Activated T-helper 1 cell treated with Interleukin-2 at 50 U/mL for 16 hours (primary cell): ENCODE measurements at regions not wholly inside any gene's neighbourhood (a gene's known extent, or its start where the extent isn't known, plus 50 kb on each side); places are given as distances from the start of the nearest gene placed in this dataset.
"Not testable (repeated sequence)": the region's sequence is repeated elsewhere in the genome, so short reads cannot be mapped to it uniquely, and the experiment has no call there.

Source experiments
- DNase-seq: peaks from one replicate; pipeline ENCODE4 v3.0.0-alpha.2; 2020; ENCODE audit warnings: low read depth

- no peak for DNase-seq
Measured at GRCh38 chr2:17133052-17133671, 385.1 kb downstream of the RAD51AP2 start.

DNA sequence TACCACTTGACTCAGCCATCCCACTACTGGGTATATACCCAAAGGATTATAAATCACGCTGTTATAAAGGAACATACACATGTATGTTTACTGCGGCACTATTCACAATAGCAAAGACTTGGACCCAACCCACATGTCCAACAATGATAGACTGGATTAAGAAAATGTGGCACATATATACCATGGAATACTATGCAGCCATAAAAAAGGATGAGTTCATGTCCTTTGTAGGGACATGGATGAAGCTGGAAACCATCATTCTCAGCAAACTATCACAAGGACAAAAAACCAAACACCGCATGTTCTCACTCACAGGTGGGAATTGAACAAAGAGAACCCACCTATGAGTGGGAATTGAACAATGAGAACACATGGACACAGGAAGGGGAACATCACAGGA, 387.6 kb downstream of the RAD51AP2 start:
- DNase-seq: not testable (repeated sequence)

DNA sequence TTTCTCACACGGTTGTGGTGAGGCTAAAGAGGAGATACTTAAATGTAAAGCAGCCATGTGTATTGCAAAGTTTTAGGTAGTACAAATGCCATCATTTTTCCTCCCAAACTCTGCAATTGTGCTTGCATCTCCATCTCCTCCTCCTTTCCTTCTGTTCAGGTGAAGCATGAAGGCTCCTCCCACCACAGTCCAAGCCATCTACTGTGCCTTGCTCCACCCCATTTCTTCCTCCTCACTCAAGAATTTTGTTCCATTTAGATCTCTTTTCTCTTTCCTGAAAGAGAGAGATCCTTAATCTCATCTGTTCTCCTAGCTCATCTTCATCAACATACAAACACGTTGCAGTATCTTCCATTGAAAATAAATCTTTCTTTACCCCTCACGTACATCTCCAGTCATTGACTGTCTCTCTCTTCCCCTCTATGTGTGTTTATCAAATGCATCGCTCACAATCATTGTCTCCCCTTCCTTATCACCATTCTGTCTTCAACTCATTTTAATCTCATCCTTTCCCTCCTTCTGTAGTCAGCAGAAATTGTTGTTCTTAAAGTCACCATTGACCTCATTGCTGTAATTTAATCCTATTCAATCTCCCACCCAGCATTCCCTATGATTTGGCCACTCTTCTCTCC, 392.1 kb downstream of the RAD51AP2 start:
- DNase-seq: no peak

DNA sequence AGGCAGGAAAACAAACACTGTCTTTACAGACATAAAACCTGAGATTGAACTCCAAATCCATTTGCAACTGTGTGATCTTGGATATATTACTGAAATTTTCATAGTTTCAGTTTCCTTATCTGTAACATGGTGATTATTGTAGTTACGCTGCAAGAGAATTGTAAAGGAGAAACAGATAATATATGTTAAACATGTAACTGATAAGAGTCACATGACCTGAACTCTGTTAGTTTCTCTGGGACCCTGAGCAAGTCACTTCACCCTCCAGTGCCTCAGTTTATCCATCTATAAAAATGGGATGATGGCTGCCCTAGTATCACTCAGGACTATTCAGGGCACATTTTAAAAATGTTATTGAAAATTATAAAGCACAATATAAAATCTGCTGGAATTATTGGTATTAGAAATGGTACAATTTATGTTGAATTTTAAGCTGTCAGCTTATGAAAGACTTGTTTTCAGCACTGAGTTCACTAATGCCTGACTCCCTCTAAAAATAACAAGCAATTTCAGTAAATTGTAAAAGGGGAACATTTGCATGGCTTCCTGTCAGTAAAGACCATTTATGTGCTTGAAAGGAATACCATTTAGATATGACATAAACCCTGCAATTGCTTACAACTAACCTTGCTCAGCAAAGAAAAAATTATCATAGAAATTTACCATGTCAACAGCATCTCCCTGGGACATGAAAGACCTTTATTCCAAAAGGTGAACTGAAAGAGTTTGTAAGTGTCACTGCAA, 393.5 kb downstream of the RAD51AP2 start:
- no peak for DNase-seq

DNA sequence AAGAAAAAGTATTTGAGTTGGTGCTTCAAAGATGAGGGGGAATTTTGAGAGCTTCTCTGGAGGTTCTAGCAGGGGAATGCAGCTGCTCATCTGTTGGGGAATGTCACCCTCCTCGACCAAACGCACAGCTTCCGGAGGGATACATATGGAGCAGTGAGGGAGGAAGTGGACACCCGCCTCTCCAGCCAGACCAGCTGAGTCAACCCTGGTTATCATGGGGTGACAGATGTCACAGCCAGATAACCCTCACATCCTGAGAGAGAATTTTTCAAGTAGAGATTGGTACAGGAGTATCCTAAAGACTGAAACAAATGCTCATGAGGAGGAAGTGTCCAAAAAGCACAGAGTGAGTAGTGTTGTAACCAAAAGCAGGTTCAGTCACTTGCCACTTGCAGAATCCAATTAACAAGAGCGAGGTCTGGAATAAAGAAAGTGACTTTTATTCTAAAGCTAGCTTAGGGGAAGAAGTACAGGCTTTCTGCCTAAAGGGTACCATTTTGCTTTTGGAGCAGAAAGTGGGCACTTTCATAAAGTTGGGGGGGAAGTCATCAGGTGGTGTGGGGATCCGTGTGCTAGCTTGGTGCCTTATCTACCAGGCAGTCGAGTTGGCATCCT, 395.2 kb downstream of the RAD51AP2 start:
- no peak for DNase-seq

DNA sequence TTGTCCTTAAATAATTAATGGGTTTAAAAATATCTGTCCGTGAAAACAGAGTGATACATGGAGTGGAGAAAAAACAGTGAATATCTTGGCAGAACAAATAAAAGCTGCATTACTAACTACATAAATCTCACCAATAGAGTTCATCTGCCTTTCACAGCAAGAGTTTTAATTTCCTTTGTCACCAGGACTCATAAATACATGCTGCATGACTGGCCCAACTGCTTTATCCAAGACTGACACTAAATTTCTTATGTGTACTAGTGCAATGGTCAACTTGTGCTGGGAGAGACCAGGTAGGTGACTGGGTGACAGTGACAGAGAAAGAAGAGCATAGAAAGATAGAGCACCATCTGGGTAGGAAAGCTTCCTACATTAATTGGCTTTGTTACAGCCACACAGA, 402.8 kb downstream of the RAD51AP2 start:
- no peak for DNase-seq

- no peak for DNase-seq
Measured at GRCh38 chr2:17115042-17115441, 403.2 kb downstream of the RAD51AP2 start.

DNA sequence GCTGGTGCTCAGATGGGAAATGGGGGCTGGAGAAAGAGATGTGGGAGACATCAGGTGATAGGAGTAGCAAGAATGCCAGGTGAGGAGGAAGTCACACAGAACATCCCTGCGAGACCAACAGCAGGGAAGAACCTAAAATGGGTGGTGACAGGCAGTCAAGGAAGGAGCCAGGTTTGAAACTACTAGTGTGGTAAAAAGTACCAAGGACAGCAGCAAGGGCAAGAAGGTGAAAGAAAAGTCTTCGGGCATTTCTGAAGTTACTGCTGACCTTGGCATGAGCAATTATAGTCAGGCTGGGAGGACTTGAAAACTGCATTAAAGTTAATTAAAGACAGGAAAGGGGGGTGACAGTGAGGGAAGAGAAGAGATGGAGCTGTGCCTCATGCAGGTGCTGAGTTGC, 410.4 kb downstream of the RAD51AP2 start:
- no peak for DNase-seq

DNA sequence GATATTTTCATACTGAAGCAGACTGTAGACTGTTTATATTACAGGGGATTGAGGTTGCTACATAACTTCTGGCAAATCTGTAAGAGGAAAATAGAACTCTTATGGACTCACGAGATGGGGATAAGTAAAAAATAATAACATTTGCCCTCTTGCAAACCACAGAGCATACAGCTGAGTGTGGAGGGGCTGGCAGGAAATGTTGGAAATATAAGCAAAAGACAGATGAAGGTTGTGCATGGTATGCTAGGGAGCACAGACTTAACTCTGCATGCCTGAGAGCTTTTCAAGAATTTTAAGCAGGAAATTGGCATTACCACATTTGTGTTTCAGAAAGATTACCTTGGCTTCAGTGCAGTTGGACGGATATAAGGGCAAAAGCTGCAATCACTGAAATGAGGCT, 411.1 kb downstream of the RAD51AP2 start:
- no peak for DNase-seq

DNA sequence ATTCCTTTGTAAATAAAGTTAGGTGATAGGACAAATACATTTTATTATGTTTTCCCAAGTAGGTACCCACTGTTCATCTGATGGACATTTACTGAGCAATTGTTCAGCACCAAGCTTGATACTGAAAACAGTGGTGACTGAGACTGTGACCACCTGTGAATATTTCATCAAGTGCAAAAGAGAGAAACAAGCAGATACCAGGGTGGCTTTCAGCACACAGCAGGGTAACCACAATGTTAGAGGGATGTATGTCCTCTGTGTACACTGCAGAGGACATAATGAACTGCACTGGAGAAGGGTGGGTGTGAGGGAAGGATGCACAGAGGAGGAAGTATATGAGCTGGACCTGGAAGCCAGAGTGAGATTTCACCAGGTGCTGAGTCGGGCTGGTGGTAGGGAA, 411.8 kb downstream of the RAD51AP2 start:
- DNase-seq: no peak

- no peak for DNase-seq
Measured at GRCh38 chr2:17104454-17104853, 413.8 kb downstream of the RAD51AP2 start.

- no peak for DNase-seq
Measured at GRCh38 chr2:17101596-17101995, 416.6 kb downstream of the RAD51AP2 start.

DNA sequence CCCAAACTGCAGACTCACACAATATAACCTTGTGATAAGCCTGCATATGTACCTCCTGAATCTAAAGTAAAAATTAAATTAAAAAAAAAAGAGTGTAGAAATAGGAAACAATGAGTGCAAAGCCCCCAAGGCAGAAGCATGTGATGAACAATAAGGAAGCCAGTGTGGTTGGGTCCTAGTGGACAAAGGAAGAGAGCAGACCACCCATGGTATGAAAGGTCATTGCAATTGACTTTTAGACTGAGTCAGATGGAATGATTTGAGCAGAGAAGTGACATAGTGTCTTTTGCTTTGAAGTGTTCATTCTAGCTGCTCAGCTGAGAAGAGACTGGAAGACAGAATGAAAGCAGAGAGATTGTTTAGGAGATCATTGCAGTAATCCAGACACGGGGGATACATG, 417.1 kb downstream of the RAD51AP2 start:
- no peak for DNase-seq

- DNase-seq: no peak
Measured at GRCh38 chr2:17095340-17095739, 422.9 kb downstream of the RAD51AP2 start.

GRCh38 chr2:17093712-17094111, 424.5 kb downstream of the RAD51AP2 start:
- no peak for DNase-seq

GRCh38 chr2:17086990-17087389, 421.4 kb upstream of the CYRIA start:
- DNase-seq: no peak

- no peak for DNase-seq
Measured at GRCh38 chr2:17085546-17086202, 420.0 kb upstream of the CYRIA start.

- no peak for DNase-seq
Measured at GRCh38 chr2:17084877-17085276, 419.2 kb upstream of the CYRIA start.

GRCh38 chr2:17083902-17084301, 418.3 kb upstream of the CYRIA start:
- no peak for DNase-seq

DNA sequence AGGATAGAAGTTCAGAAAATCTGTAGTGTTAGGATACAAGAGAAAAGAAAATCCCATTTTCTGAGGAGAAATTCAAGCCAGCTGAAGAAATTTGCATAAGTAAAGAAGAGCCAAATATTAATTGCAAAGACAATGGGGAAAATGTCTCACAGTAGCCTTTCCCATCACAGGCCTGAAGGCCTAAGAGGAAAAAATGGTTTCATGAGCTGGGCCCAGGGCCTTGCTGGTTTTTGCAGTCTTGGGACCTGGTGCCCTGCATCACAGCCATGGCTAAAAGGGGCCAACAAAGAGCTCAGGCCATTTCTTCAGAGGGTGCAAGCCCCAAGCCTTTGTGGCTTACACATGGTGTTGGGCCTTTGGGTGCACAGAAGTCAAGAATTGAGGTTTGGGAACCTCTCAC, 413.6 kb upstream of the CYRIA start:
- DNase-seq: no peak

DNA sequence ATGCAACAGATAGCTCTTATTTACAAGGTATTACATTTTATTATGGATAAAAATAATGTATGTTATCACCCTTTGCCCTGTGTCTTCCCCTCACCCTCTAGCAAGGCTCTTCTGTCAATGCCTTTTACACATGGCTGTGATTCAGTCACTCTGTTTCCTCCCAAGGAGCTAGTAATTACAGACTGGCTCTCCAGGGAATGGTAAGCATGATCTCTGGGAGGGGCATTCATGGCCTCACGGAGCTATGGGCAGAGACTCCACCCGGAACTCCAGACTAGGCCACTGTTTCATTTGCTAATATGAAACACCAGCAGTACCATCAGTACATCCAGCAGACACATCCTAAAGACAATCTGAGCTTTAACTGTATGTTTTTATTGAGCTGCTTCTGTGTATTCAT, 410.9 kb upstream of the CYRIA start:
- DNase-seq: no peak

- DNase-seq: no peak
Measured at GRCh38 chr2:17070711-17071110, 405.1 kb upstream of the CYRIA start.

DNA sequence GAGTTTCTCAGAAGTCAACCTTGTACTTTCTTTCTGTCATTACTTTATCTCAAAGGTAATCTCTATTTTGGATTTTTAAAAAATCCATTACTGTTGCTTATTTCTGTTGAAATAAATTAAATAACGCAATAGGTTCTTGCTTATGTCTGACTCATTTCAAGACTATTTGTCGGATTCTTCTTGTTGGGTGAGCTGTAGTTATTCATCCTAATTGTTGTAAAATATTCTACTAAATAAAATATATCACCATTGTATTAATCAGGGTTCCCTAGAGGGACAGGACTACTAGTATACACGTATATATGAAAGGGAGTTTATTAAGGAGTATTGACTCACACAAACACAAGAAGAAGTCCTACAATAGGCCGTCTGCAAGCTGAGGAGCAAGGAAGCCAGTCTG, 403.9 kb upstream of the CYRIA start:
- DNase-seq: no peak
